HL-60/S4 (cell line): ENCODE measurements at regions not wholly inside any gene's neighbourhood (a gene's known extent, or its start where the extent isn't known, plus 50 kb on each side); places are given as distances from the start of the nearest gene placed in this dataset.
"Not testable (repeated sequence)": the region's sequence is repeated elsewhere in the genome, so short reads cannot be mapped to it uniquely, and the experiment has no call there.

Source experiments
- in situ Hi-C: fragments of 300-500 bp; cut with MboI; formaldehyde crosslinking; loops from 2 replicates; pipeline ENCODE4 v1.14.3; 2022; ENCODE audit warnings: low sequenced_read_pairs

GRCh38 chr20:53778041-53778516 lies 184.4 kb upstream of the ZNF217 start:
- in situ Hi-C loops, result no loop called here

DNA sequence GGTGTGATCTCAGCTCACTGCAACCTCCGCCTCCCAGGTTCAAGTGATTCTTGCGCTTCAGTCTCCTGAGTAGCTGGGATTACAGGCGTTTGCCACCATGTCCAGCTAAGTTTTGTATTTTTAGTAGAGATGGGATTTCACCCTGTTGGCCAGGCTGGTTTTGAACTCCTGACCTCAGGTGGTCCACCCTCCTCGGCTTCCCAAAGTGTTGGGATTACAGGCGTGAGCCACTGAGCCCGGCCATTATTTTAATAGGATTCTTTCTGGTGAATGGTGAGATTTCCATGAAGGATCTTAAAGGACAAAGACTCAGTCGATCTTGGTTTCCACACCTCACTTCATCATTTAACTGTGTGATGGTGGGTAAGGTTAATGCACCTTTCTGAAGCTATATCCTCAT lies 183.8 kb upstream of the ZNF217 start:
- in situ Hi-C loops, result not testable (repeated sequence)

DNA sequence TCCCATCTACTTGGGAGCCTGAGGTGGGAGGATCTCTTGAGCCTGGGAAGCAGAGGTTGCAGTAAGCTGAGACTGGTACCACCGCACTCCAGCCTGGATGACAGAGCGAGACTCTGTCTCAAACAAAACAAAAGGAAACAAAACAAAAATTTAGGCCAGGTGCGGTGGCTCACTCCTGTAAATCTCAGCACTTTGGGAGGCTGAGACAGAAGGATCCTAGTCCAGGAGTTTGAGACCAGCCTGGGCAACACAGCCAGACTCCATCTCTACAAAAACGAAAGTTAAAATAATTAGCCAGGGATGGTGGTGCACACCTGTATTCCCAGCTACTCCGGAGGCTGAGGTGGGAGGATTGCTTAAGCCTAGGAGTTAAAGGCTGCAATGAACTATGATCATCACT lies 183.2 kb upstream of the ZNF217 start:
- in situ Hi-C loops, result no loop called here

GRCh38 chr20:53774461-53775203 lies 181.0 kb upstream of the ZNF217 start:
- in situ Hi-C loops, result no loop called here

DNA sequence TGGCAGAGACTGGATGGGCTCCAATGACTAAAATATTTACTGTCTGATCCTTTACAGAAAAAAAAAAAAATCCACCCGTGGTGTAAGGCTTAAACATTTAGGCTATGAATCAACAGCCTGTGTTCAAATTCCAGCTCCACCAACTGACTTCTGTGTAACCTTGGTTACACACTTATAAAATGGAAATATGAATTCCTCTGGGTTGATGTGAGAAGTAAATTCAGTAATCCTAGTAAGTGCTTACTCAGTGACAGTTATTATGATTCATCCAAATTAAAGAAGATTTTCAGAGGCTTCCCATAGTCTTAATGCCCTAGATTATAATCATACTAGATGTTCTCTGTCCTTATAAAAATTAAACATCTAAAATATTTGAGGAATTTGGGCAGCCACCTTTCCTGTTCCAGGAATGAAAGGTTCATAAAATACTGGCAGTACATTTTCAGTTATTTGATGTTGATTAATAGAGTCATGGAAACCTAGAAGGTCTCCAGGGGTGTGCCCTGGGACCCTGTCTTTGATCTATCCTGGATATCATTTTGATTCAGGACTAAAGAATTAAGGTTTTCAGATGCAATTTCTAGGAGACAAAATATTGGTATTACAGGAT lies 180.3 kb upstream of the ZNF217 start:
- in situ Hi-C loops, result no loop called here

- in situ Hi-C loops, result not testable (repeated sequence)
These were observed 179.6 kb upstream of the ZNF217 start for GRCh38 chr20:53773066-53773791.

- in situ Hi-C loops, result no loop called here
These were observed 175.4 kb upstream of the ZNF217 start for GRCh38 chr20:53769041-53769440.

DNA sequence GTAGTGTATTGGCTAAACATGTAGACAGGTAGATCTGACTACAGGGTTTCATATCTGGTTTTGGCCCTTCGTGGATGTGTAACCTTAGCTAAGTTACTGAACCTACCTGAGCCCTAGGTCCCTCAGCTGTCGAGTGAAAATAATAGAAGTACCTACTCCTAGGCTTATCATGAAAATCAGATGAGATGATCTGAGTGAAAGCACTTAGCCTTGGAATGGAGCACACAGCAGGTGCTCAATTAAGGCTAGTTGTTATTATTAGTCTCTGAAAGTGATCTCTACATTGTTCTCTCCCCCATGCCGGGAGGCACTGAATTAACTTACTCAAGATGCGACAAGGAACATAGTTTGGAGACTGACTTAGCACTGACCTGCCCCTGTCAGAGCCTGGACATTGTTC lies 174.7 kb upstream of the ZNF217 start:
- in situ Hi-C loops, result no loop called here

- in situ Hi-C loops, result no loop called here
These were observed 173.7 kb upstream of the ZNF217 start for GRCh38 chr20:53767206-53767930.

DNA sequence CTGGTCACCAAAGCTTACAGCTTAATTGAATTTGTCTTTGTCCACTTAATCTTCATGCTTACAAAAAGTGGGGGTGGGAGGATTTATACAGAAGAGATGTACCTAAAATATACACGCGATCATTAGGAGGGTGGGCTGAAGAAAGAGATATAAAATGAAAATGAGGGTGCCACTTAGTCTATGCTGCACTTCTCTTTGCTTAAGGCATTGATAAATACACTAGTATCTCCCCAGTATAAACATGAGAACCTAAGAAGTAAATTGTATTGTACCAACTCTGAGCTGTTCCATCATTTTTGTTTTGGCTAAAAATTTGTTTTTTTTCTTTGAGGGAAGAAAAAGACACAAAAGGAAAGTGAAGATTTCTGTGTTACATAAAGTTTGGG lies 170.8 kb upstream of the ZNF217 start:
- in situ Hi-C loops, result no loop called here

- in situ Hi-C loops, result no loop called here
These were observed 170.2 kb upstream of the ZNF217 start for GRCh38 chr20:53763707-53764414.

DNA sequence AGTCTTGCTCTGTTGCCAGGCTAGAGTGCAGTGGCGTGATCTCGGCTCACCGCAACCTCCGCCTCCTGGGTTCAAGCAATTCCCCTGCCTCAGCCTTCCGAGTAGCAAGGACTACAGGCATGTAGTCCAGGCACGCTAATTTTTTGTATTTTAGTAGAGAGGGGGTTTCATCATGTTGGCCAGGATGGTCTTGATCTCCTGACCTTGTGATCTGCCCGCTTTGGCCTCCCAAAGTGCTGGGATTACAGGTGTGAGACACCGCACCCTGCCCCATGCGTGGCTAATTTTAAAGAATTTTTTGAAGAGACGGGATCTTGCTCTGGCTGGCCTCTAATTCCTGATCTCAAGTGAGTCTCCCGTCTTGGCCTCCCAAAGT lies 168.8 kb upstream of the ZNF217 start:
- in situ Hi-C loops, result not testable (repeated sequence)

GRCh38 chr20:53760025-53760441 lies 166.4 kb upstream of the ZNF217 start:
- in situ Hi-C loops, result no loop called here

DNA sequence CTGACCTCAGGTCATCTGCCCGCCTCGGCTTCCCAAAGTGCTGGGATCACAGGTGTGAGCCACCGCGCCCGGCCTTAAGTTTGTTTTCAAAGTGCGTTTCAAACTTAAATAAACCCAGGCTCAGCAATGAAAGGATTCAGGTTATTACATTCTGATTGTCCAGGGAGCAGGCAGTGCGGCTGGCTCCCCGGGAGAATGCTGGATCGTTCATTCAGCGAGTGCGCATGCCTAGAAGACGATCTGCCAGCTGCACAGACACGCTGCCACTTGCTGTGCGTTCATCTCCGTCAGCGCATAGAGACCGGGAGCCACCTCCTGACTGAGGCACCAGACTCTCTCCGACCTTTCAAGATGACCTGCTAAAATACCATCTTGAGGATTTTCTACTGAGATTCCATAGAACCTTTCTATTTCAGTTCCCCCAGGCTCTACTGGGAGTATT lies 163.9 kb upstream of the ZNF217 start:
- in situ Hi-C loops, result no loop called here

- in situ Hi-C loops, result no loop called here
These were observed 162.3 kb upstream of the ZNF217 start for GRCh38 chr20:53755733-53756531.

DNA sequence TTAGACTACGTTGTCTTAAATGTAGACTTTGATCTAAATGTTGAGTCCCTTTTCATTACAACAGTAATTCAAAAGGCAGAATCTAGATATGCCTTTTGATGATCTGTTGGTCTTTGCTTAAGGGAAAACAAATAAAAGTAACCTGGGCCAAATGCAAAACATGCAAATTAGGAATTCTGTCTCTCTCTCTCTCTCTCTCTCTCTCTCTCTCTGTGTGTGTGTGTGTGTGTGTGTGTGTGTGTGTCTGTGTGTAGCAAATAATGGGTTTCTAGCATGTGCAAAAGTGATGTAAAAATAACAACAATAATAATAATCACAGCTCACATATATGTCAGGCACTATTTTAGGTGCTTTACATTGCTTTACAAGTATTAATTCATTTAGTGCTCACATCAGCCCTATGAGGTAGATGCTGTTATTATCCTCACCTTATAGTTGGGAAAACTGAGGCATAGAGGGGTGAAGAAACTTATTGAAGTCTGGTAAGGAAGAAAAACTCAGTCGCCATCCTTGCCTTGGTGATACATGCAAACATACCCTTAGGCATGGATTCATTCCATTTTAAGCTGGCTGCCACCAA lies 160.3 kb upstream of the ZNF217 start:
- in situ Hi-C loops, result no loop called here

DNA sequence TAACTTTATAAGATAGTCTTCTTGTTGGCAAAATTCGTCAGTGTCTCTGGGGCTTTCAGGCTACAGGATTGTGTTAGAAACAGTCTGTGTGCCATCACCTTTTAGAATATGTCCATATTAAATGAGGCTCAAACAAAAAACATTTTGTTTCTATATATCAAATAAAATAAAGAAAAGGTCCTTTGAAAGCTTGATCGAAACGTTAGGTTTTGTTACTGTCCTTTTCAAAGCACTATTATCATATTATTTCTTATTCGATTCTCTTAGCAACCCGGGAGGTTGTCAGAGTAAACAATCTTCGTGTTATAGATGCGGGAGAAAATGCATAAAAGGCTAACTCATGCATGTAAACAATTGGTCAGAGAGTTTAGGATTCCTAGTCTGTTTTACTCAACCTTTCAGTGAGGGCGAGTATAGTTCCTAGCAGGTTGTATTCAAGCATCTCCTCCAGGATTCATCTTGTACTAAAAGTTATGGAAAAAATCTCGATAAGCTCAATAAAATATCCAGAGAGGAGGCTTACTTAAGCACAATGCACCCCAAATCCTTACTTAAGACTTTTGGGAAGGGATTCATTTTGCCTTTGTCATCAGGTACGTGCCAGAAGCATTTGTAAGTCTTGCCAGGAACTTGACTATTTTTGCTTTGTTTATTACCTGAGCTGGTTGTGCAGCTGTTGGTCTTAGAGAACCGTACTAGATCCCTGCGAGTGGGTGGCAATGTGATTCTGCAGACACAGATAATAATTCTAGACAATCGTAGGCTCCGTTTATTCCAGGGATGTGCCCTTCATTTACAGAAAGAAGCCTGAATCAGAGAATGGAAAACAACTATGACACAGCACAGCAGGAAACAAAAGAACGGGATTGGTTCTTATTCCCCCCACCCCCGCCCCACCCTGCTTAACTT lies 159.6 kb upstream of the ZNF217 start:
- in situ Hi-C loops, result no loop called here

- in situ Hi-C loops, result no loop called here
These were observed 158.9 kb upstream of the ZNF217 start for GRCh38 chr20:53752583-53752970.
